Activated CD4-positive, alpha-beta T cell treated with anti-CD3 and anti-CD28 coated beads, Interleukin-10, Interleukin-2, amounts not matched to agents 100 ng/mL and 50 ng/mL, durations not matched to agents 16 hours and 8 hours (primary cell): ENCODE measurements at regions not wholly inside any gene's neighbourhood (a gene's known extent, or its start where the extent isn't known, plus 50 kb on each side); places are given as distances from the start of the nearest gene placed in this dataset.
A peak's percentile ranks its signal among the peaks of the same experiment; 100 is the strongest.

Experiments
- DNase-seq: peaks from one replicate; pipeline ENCODE4 v3.0.0-alpha.2; 2020

GRCh38 chr12:77344651-77345050 is 279.3 kb upstream of the E2F7 start:
- no peak for DNase-seq

GRCh38 chr12:77343291-77343690 is 277.9 kb upstream of the E2F7 start:
- no peak for DNase-seq

- DNase-seq: no peak
Measured at GRCh38 chr12:77342253-77342652, 276.9 kb upstream of the E2F7 start.

DNA sequence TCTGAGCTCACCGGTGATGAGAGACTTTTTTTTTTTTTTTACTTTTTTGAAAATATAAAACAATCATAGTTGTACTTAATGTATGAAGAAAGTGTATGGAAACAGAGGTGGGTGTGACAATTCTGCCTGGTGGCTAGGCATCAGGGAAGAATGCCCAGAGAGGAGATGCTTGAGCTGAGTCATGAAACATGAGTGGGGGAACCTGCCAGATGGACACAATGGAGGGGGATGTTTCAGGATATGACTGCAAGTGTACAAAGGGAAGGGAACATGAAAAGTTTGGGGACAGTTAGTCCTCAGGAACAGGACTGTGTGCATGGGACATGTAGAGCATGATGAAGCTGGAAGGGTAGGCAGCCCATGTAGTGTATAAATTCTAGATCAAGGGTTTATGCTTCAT is 274.2 kb upstream of the E2F7 start:
- no peak for DNase-seq

DNA sequence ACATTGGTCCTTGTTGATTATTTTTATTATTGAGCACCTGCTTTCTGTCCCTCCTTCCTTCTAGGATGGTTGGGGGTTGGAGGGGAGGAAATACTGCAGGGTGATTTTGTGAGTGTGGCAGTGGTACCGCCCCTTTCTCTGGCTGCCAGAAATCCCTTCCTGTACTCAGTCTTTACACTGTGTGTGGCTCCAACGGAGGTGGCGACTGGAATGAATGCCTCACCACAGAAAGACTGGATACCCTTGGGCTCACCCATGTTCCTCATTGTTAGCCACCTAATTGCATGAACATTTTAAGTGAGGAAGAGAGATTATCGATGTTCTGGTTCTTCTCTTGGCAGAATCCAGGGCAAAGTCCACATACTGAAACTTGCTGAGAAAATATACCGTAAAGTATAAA is 272.0 kb upstream of the E2F7 start:
- DNase-seq: no peak

DNA sequence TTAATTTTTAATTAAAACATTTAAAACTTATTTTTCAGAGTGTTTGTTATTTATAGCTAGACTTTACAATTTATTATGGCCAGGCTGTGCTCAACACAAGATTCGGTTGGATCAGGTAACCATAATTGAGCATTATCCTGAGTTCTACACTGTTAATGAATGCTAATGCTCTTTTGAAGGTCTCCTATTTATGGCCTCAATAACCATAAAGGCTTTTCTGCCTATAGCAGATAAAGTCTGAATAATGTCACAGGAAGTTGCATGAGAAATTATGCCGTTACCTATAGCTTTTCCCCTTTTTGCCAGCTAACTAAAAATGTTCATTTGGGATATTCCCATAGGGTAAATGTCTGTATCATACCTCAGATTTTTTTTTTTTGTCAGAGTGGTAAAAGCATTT is 269.4 kb upstream of the E2F7 start:
- no peak for DNase-seq

- no peak for DNase-seq
Measured at GRCh38 chr12:77328326-77328725, 263.0 kb upstream of the E2F7 start.

DNA sequence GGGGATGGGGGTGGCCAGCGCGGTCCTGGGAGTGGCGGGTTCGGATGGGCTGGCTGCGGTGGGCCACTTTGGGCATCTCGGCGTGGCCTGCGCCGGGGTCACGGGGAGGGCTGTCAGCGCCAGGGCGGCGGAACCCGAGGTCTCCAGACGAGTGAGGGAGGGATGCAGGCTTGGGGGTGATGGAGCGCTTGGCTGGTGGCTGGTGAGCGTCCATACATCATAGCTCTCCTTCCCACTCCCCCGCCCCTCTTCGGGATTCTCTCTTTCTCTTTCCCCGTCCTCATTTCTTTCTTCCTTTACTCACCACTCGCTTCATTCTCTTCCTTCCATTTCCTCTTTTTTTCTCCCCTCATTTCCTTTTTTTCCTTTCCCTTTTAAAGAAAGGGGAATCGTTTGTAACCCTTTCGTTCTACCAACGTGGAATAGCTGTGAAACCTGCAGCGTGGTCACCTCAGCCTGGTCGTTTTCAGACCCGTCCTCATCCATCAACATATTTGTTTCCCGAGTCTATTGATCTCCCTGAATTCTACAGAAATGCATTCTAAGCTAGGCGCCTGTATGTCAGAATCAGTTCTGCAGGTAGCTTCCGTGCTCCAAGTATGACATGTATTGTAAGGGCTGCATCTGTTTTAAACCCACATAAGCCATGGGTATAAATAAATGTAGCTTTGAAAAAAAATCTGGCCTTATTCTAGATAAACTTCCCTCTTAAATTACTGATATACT is 260.3 kb upstream of the E2F7 start:
- DNase-seq: no peak

GRCh38 chr12:77324763-77325468 is 259.5 kb upstream of the E2F7 start:
- peak; percentile 59 for DNase-seq

GRCh38 chr12:77324416-77324762 is 259.0 kb upstream of the E2F7 start:
- no peak for DNase-seq

DNA sequence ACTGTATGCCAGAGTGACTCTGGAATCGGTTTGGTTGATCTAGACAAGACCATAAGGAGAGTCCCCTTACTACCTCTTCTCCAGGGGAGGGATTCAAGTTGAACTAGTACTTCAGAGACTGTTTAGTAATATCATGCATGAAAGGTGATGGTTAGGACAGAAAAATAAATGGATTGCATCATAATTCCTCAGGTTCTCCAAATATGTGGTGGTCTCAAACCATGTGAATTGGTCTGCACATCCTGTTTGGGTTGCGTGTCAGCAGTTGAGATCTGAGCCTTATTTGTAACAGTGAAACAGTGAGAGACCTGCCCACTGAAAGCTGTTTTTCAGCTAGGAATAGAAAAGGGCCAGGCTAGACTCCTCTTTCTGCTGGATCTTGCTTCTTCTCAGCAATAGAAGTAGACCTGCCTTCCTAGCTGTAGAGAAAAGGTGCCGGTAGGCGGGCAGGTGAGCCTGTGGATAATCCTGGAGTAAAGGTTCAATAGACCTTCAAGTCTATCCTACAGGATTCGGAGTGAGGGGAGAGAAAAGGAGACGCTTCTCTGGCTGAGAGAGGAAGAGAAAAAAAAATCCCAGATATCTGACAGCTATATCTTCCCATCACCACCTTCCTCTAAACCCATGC is 258.5 kb upstream of the E2F7 start:
- no peak for DNase-seq

DNA sequence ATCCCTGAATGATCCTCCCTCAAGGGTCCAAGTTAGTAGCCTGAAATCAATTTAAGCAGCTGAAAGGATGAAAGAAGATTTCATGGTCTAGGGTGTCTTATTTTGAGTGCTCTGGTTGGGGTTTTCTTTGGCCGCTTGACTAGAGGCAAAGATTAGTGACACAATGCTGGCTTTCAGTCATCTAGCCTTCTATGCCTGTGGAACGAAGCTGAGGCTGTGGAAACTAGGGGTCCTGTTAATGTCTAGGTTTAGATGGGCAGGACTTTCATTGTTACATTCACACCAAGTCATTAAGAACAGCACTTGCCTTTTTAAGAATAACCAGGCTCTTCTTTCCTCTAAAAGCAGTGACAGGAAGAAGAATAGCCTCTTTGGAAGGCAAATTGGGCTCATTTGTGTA is 253.8 kb upstream of the E2F7 start:
- DNase-seq: no peak

GRCh38 chr12:77315407-77315806 is 250.0 kb upstream of the E2F7 start:
- no peak for DNase-seq

DNA sequence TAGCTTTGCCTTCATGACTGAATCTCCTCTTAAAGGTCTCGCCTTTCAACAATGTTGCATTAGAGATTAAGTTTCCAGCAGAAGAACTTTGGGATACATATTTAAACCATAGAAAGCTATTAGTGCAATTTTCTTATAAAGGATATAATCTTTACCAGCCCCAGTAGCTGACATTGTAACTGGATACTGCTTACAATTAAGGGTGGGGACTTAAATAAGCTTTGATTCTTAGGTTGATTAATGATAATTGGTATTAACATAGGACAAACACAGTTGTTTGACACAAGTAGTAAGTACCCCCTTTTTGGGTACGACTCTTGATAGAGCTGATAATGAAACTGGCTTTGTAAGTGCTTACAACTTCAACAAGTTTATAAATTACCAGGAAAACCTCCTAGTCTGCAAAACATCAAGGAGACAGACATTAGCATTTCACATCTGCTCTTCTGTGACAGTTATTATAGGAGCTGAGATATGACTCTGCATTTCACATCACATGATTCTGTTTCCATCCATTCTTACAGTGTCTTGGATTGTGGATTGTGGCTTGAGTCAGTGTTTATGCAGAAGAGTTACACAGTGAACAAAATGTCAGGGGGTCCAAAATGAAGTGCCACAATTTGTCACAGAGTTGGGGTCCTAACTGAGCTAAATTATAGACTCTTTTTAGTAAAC is 249.1 kb upstream of the E2F7 start:
- DNase-seq: no peak

GRCh38 chr12:77308056-77308455 is 242.7 kb upstream of the E2F7 start:
- DNase-seq: no peak

- DNase-seq: no peak
Measured at GRCh38 chr12:77300811-77301210, 235.4 kb upstream of the E2F7 start.

- peak; percentile 2 for DNase-seq
Measured at GRCh38 chr12:77299910-77300669, 234.7 kb upstream of the E2F7 start.

DNA sequence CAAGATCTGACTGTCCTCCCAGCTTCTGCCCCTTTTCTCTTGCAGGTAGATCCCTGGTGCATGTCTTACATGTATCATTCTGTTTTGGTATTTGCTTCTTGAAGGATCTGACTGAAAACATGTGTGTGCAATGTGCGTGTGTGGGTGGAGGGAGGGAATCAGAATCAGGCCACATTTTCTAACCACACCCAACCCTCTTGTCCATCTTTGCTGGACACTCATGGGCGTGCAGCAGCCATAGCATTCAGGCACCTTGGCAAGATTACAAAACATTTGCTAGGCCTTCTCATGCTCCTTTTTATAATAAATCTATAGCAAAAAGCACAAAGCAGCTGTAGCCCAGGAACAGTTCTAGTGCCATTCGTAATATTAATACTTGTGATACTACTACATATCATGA is 233.6 kb upstream of the E2F7 start:
- DNase-seq: no peak

DNA sequence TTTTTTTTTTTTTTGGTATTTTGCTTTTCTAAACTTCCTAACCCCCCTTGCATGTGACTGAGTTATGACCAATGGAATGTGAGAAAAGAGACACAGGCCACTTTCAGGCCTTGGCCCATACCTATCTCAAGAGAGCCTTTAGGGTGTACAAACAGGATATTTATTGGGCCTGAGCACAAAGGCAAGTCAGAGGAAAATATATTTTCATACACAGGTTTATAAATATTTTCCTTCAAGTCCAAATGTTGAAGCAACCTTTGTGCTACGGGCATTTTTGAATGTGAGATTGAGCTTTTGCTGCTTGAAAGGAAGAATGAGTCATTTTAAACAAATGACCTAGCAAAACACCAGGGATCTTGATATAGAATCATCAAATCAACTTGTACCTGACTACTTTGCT is 228.6 kb upstream of the E2F7 start:
- DNase-seq: no peak

DNA sequence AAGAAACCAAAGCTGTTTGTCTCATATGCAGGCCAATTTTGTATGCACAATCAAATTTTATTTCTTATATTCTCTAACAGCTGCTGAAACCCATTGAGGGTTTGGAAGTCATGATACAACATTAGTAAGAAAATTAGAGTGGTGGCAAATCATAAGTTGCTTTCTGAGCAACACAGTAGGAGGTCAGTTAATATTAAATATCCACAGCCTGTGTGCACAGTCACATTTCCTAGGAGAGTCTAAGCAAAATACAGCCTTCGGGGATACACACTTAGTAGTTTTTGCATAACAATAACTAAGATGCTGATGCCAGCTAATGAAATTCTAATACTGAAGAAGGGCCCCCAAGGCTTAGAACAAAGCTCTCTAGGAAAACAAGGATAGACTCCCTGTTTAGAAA is 209.6 kb upstream of the E2F7 start:
- no peak for DNase-seq

- DNase-seq: no peak
Measured at GRCh38 chr12:77273898-77274297, 208.5 kb upstream of the E2F7 start.

- DNase-seq: no peak
Measured at GRCh38 chr12:77256956-77257355, 191.6 kb upstream of the E2F7 start.

DNA sequence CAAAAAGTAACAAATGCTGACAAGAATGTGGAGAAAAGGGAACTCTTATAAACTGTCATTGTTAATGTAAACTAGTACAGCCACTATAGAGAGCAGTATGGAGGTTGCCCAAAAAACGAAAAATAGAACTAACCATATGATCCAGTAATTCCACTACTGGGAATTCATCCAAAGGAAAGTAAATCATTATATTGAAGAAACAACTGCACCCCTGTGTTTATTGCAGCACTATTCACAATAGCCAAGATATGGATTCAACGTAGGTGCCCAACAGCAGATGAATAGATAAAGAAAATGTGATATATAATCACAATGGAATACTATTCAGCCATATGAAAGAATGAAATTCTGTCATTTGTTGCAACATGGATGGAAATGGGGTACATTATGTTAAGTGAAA is 188.0 kb upstream of the E2F7 start:
- DNase-seq: no peak
